A549 (cell line): ENCODE measurements at regions not wholly inside any gene's neighbourhood (a gene's known extent, or its start where the extent isn't known, plus 50 kb on each side); places are given as distances from the start of the nearest gene placed in this dataset.

ENCODE experiments used
- ATAC-seq, 2 experiments: fragments of 200-7000 bp in 1 of 2; fragments of >200 bp in 1 of 2; cut with Nextera tagmentation in 1 of 2; cut with Tn5 transposase in 1 of 2; 3 replicates each; pipeline versions ENCODE4 v1.8.0 to v1.9.1; 2018 to 2020; ENCODE audit warnings: mild to moderate bottlenecking in 1 of 2, moderate library complexity in 1 of 2
- CTCF ChIA-PET: fragments of 300-600 bp; sonication (Branson Sonifier 250); formaldehyde crosslinking; extraction: SDS; loops from one replicate; lab custom pipeline; 2021; ENCODE audit warnings: antibody characterized with exemption, inconsistent platforms; lab: Yijun Ruan, JAX
- POLR2A ChIA-PET: fragments of 350-600 bp; formaldehyde crosslinking; extraction: SDS; loops from one replicate; lab custom pipeline; 2021; ENCODE audit warnings: antibody characterized with exemption, inconsistent platforms; lab: Yijun Ruan, JAX
- DNase-seq, 2 experiments: peaks; one replicate each; pipeline versions ENCODE4 v3.0.0 to v3.0.0-alpha.2; 2011 to 2016; ENCODE audit warnings: low read depth in 1 of 2, low spot score in 1 of 2
- FAIRE-seq: peaks from 2 replicates; lab custom pipeline; 2011; peaks lifted over from hg19 to GRCh38; lab: Jason Lieb, UNC
- H3K27ac ChIP-seq, 2 experiments: fragments of >200 bp; sonication (Bioruptor Twin); formaldehyde crosslinking; 3 replicates each; pipeline ENCODE4 v1.5.1; 2016 to 2017
- H3K4me1 ChIP-seq: fragments of >200 bp; sonication (Bioruptor Twin); formaldehyde crosslinking; 3 replicates; pipeline ENCODE4 v1.6.1; 2016
- H3K4me2 ChIP-seq: fragments of >200 bp; sonication (Bioruptor Twin); formaldehyde crosslinking; 3 replicates; pipeline ENCODE4 v1.6.1; 2016
- H3K4me3 ChIP-seq: fragments of >200 bp; sonication (Bioruptor Twin); formaldehyde crosslinking; 3 replicates; pipeline ENCODE4 v1.5.1; 2016
- H3K9me3 ChIP-seq: fragments of >200 bp; sonication (Bioruptor Twin); formaldehyde crosslinking; 3 replicates; pipeline ENCODE4 v1.6.1; 2016
- BHLHE40 ChIP-seq: IDR thresholded peaks from 2 replicates; pipeline ENCODE4 v1.6.1; 2012; ENCODE audit warnings: low read depth, low read length, inconsistent platforms
- CBX2 ChIP-seq: fragments of 200-600 bp; sonication (generic); IDR thresholded peaks from 2 replicates; pipeline ENCODE4 v1.6.1; 2016; ENCODE audit warnings: low read depth, mild to moderate bottlenecking, borderline replicate concordance
- CEBPB ChIP-seq, 2 experiments: fragments of >200 bp in 1 of 2; sonication (Bioruptor Twin) in 1 of 2; formaldehyde crosslinking in 1 of 2; IDR thresholded peaks; 2 replicates each; pipeline ENCODE4 v1.6.1; 2012 to 2016
- CHD4 ChIP-seq: fragments of 200-600 bp; sonication (generic); IDR thresholded peaks from 2 replicates; pipeline ENCODE4 v1.6.1; 2016; ENCODE audit warnings: antibody characterized with exemption, mild to moderate bottlenecking, borderline replicate concordance
- E2F6 ChIP-seq: IDR thresholded peaks from 2 replicates; pipeline ENCODE4 v1.6.1; 2012; ENCODE audit warnings: low read depth, borderline replicate concordance
- EHMT2 ChIP-seq: fragments of 200-600 bp; sonication (generic); IDR thresholded peaks from 2 replicates; pipeline ENCODE4 v1.6.1; 2016; ENCODE audit warnings: antibody characterized with exemption, low read depth, mild to moderate bottlenecking, moderate library complexity
- FOSB ChIP-seq: fragments of 250-450 bp; sonication (Bioruptor Pico); IDR thresholded peaks from 2 replicates; pipeline ENCODE4 v1.5.0; 2020; ENCODE audit warnings: mild to moderate bottlenecking, moderate library complexity
- FOXS1 ChIP-seq: fragments of 250-450 bp; sonication (Bioruptor Pico); IDR thresholded peaks from 2 replicates; pipeline ENCODE4 v1.5.0; 2020; ENCODE audit warnings: mild to moderate bottlenecking, moderate library complexity
- GATA3 ChIP-seq: IDR thresholded peaks from 2 replicates; pipeline ENCODE4 v1.6.1; 2012; ENCODE audit warnings: borderline replicate concordance
- HOXA7 ChIP-seq: fragments of 250-450 bp; sonication (Bioruptor Pico); IDR thresholded peaks from 2 replicates; pipeline ENCODE4 v1.5.0; 2020; ENCODE audit warnings: mild to moderate bottlenecking, moderate library complexity
- HOXB13 ChIP-seq: fragments of 250-450 bp; sonication (Bioruptor Pico); IDR thresholded peaks from 2 replicates; pipeline ENCODE4 v1.5.0; 2020; ENCODE audit warnings: low read depth, mild to moderate bottlenecking, moderate library complexity
- JUN ChIP-seq, 2 experiments: fragments of >200 bp; sonication (Bioruptor Twin); formaldehyde crosslinking; IDR thresholded peaks; 2 replicates in 1 of 2; 3 replicates in 1 of 2; pipeline ENCODE4 v1.6.1; 2016 to 2017
- JUNB ChIP-seq: fragments of >200 bp; sonication (Bioruptor Twin); formaldehyde crosslinking; IDR thresholded peaks from 2 replicates; pipeline ENCODE4 v1.6.1; 2016
- MAZ ChIP-seq: fragments of 150-350 bp; IDR thresholded peaks from 2 replicates; pipeline ENCODE4 v1.6.1; 2014; ENCODE audit warnings: antibody characterized with exemption, low read depth, low read length, borderline replicate concordance
- NFE2L2 ChIP-seq: fragments of 150-350 bp; conservative IDR thresholded peaks from 2 replicates; pipeline ENCODE4 v1.6.1; 2014; ENCODE audit warnings: low read length
- NR3C1 ChIP-seq: fragments of >200 bp; sonication (Bioruptor Twin); formaldehyde crosslinking; IDR thresholded peaks from 3 replicates; pipeline ENCODE4 v1.6.1; 2017
- PBX3 ChIP-seq: IDR thresholded peaks from 2 replicates; pipeline ENCODE4 v1.6.1; 2012
- RCOR1 ChIP-seq: fragments of 150-350 bp; IDR thresholded peaks from 2 replicates; pipeline ENCODE4 v1.6.1; 2014; ENCODE audit warnings: antibody characterized with exemption, low read length, low read depth
- SMC3 ChIP-seq: fragments of >200 bp; sonication (Bioruptor Twin); formaldehyde crosslinking; IDR thresholded peaks from 3 replicates; pipeline ENCODE4 v1.6.1; 2018; ENCODE audit warnings: inconsistent platforms
- SREBF2 ChIP-seq: fragments of 450-650 bp; IDR thresholded peaks from 2 replicates; pipeline ENCODE4 v1.6.1; 2014; ENCODE audit warnings: mild to moderate bottlenecking, moderate library complexity
- TFCP2L1 ChIP-seq: fragments of 250-450 bp; sonication (Bioruptor Pico); IDR thresholded peaks from 2 replicates; pipeline ENCODE4 v1.5.0; 2021; ENCODE audit warnings: mild to moderate bottlenecking
- TP53 ChIP-seq: fragments of 250-450 bp; sonication (Bioruptor Pico); IDR thresholded peaks from 2 replicates; pipeline ENCODE4 v1.5.0; 2021; ENCODE audit warnings: mild to moderate bottlenecking, moderate library complexity
- ZSCAN20 ChIP-seq: fragments of 250-450 bp; sonication (Bioruptor Pico); IDR thresholded peaks from 2 replicates; pipeline ENCODE4 v1.8.0; 2022; ENCODE audit warnings: mild to moderate bottlenecking, moderate library complexity
- WGBS: methylation state at CpG from one replicate; pipeline ENCODE4 v1.1.6; 2017; ENCODE audit errors: missing lambda C conversion rate; 5-methylcytosine and 5-hydroxymethylcytosine counted together

GRCh38 chrX:116873671-116874070 lies 410.9 kb upstream of the CT83 start:
- H3K4me3 ChIP-seq: no peak overlapping the region
- no peak for FAIRE-seq
- no peak for TF ChIP-seq MAZ
- no peak for TF ChIP-seq JUNB
- no peak for TF ChIP-seq BHLHE40
- TF ChIP-seq FOSB (CRISPR knock-in tag): no peak
- no peak for TF ChIP-seq TP53 (CRISPR knock-in tag)
- TF ChIP-seq GATA3: no peak
- TF ChIP-seq NFE2L2: no peak
- no peak for TF ChIP-seq PBX3
- no peak for TF ChIP-seq CBX2
- TF ChIP-seq HOXA7: no peak
- TF ChIP-seq, all 56 proteins: peak for 0
- Histone ChIP-seq H3K4me1 (no peaks in the 10 kb centered on the region), H3K27ac (no peak overlapping the region), H3K4me2 (no peak overlapping the region), H3K9me3 (no peaks in the 10 kb centered on the region)
- WGBS: 0% methylated on average over 3 of the region's 3 CpGs
- peak in 1 of 2 experiments; percentile 10 for DNase-seq
- ChIA-PET CTCF (interaction anchor here (1.4 kb wide), 1 partner anchor 8 kb away, joined by 3 read pairs; no protein-coding TSS in a partner anchor), POLR2A (no interaction called here)
- no peak; a peak in 1 of 6 replicates for ATAC-seq

- ATAC-seq: no peak
- POLR2A ChIA-PET: no interaction called here
- FAIRE-seq: no peak
- no peaks in the 10 kb centered on the region for H3K9me3 ChIP-seq
- TF ChIP-seq EHMT2 (no peak), TP53 (CRISPR knock-in tag) (no peak), JUN (IDR thresholded peaks at IDR 0.05) (no peak), CEBPB (IDR thresholded peaks at IDR 0.05) (no peak), CHD4 (no peak), BHLHE40 (no peak), PBX3 (no peak), RCOR1 (no peak), E2F6 (no peak), FOSB (CRISPR knock-in tag) (no peak), MAZ (no peak)
- CTCF ChIA-PET: no interaction called here
- no peak overlapping the region for H3K4me3 ChIP-seq
- no peak overlapping the region for H3K4me2 ChIP-seq
- WGBS: 7% methylated on average over 1 of the region's 1 CpG
- H3K27ac ChIP-seq: no peak overlapping the region
- no peak for DNase-seq
- H3K4me1 ChIP-seq: no peaks in the 10 kb centered on the region
Measured at GRCh38 chrX:116872931-116873330, 410.2 kb upstream of the CT83 start.

GRCh38 chrX:116863029-116863428 lies 400.3 kb upstream of the CT83 start:
- Histone ChIP-seq H3K27ac (no peak overlapping the region), H3K9me3 (no peaks in the 10 kb centered on the region), H3K4me2 (no peak overlapping the region), H3K4me3 (no peak overlapping the region), H3K4me1 (no peaks in the 10 kb centered on the region)
- ATAC-seq (no peak), FAIRE-seq (no peak), DNase-seq (no peak)
- whole genome bisulfite sequencing: 3% methylated on average over 3 of the region's 4 CpGs
- ChIA-PET POLR2A (no interaction called here), CTCF (no interaction called here)
- no peak for TF ChIP-seq SREBF2
- TF ChIP-seq PBX3: no peak
- TF ChIP-seq HOXB13: no peak
- no peak for TF ChIP-seq ZSCAN20 (CRISPR knock-in tag)
- TF ChIP-seq CEBPB (IDR thresholded peaks at IDR 0.05): no peak
- no peak for TF ChIP-seq SMC3
- no peak for TF ChIP-seq TFCP2L1 (CRISPR knock-in tag)
- TF ChIP-seq FOXS1 (CRISPR knock-in tag): no peak
- no peak for TF ChIP-seq GATA3
- no peak for TF ChIP-seq NR3C1
